CD4-positive, alpha-beta T cell (primary cell): ENCODE measurements at regions not wholly inside any gene's neighbourhood (a gene's known extent, or its start where the extent isn't known, plus 50 kb on each side); places are given as distances from the start of the nearest gene placed in this dataset.

ENCODE experiments used
- ATAC-seq: fragments of 200-7000 bp; cut with Tn5 transposase; one replicate; pipeline ENCODE4 v1.10.0; 2022; ENCODE audit warnings: mild to moderate bottlenecking; ENCODE audit not compliant: poor library complexity
- CTCF ChIA-PET: fragments of 350-600 bp; sonication (Branson Sonifier 250); formaldehyde crosslinking; loops from one replicate; lab custom pipeline; 2021; ENCODE audit warnings: antibody characterized with exemption, inconsistent platforms; lab: Charles Lee
- POLR2A ChIA-PET: fragments of 350-600 bp; sonication (Branson Sonifier 250); formaldehyde crosslinking; loops from one replicate; lab custom pipeline; 2021; ENCODE audit warnings: antibody characterized with exemption, inconsistent platforms; lab: Charles Lee
- DNase-seq, 14 experiments: peaks; one replicate each; pipeline ENCODE4 v3.0.0-alpha.2; 2013 to 2020; ENCODE audit warnings: mixed read lengths in 2 of 14
- H3K27ac ChIP-seq, 2 donors: one replicate each; pipeline versions ENCODE4 v1.5.1 to v1.7.0; 2013; ENCODE audit warnings: low read length in 2 of 2, low read depth in 1 of 2, mild to moderate bottlenecking in 1 of 2
- H3K27me3 ChIP-seq, 2 experiments: 1 replicate in 1 of 2; 2 replicates in 1 of 2; pipeline versions ENCODE4 v1.6.1 to v1.7.0; 2013; ENCODE audit warnings: low read length in 2 of 2, control low read depth in 1 of 2, mild to moderate bottlenecking in 1 of 2, moderate library complexity in 1 of 2; ENCODE audit not compliant: insufficient read depth in 2 of 2, control insufficient read depth in 1 of 2
- H3K36me3 ChIP-seq: one replicate; pipeline ENCODE4 v1.6.1; 2013; ENCODE audit warnings: low read length, control low read depth; ENCODE audit not compliant: insufficient read depth
- H3K4me1 ChIP-seq: one replicate; pipeline ENCODE4 v1.6.1; 2013; ENCODE audit warnings: low read length, control low read depth; ENCODE audit not compliant: insufficient read depth
- H3K4me3 ChIP-seq: one replicate; pipeline ENCODE4 v1.5.1; 2013; ENCODE audit warnings: mild to moderate bottlenecking, low read length, moderate library complexity
- H3K9me3 ChIP-seq, 2 experiments: 1 replicate in 1 of 2; 2 replicates in 1 of 2; pipeline versions ENCODE4 v1.6.1 to v1.7.0; 2013; ENCODE audit warnings: low read length in 2 of 2, mild to moderate bottlenecking in 2 of 2, control low read depth in 1 of 2, moderate library complexity in 1 of 2; ENCODE audit not compliant: control insufficient read depth in 1 of 2, insufficient read depth in 1 of 2
- H3K27ac Mint-ChIP-seq: one replicate; pipeline ENCODE4 v1.8.0; 2020; ENCODE audit warnings: mixed read lengths
- H3K27me3 Mint-ChIP-seq: one replicate; pipeline ENCODE4 v1.8.0; 2021; ENCODE audit warnings: mixed read lengths
- H3K36me3 Mint-ChIP-seq: one replicate; pipeline ENCODE4 v1.8.0; 2021; ENCODE audit warnings: low read depth, mixed read lengths
- H3K4me1 Mint-ChIP-seq: one replicate; pipeline ENCODE4 v1.8.0; 2021; ENCODE audit warnings: low read depth, mixed read lengths
- H3K4me3 Mint-ChIP-seq: one replicate; pipeline ENCODE4 v1.8.0; 2020; ENCODE audit warnings: mild to moderate bottlenecking, mixed read lengths
- H3K9me3 Mint-ChIP-seq: one replicate; pipeline ENCODE4 v1.8.0; 2020; ENCODE audit warnings: mixed read lengths
- intact Hi-C, 2 experiments: fragments of 100-400 bp; cut with DNase I in 1 of 2; cut with micrococcal nuclease in 1 of 2; formaldehyde crosslinking; loops; one replicate each; pipeline versions ENCODE4 v1.15.1 to v1.9.0; 2023 to 2025; cut with DNase I, micrococcal nuclease
- TF ChIP-seq, protein P1 (sequence below): fragments of 200-600 bp; IDR thresholded peaks from one replicate; pipeline ENCODE4 v1.8.0; 2022; ENCODE audit warnings: antibody characterized with exemption, mild to moderate bottlenecking

DNA sequence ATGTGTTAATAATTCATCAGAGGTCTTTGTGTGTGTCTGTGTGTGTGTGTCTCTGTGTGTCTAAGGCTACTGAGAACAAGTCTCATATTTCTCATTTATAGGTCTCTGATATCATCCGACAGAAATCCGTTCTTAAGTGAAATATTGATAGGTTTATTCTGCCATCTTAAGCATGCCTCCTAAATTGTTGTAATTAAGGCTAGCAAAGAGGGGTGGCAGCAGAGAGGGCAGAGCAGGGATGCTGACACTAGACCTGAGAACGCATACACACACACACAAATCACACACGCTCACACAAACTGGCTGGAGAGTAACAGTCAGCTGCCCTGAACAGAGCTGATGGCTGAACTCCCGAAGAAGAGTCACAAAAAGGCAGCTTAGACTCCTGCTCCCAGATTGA lies 84.9 kb upstream of the LRFN2 start:
- Histone ChIP-seq H3K9me3 (peaks cover 0 to 4% of the 10 kb centered on the region in 2 experiments), H3K36me3 (no peaks in the 10 kb centered on the region), H3K4me1 (no peaks in the 10 kb centered on the region), H3K4me3 (no peak overlapping the region), H3K27ac (no peak overlapping the region), H3K27me3 (peaks cover 0 to 7% of the 10 kb centered on the region in 2 experiments)
- Mint-ChIP-seq H3K27me3 (no peaks in the 10 kb centered on the region), H3K4me1 (no peaks in the 10 kb centered on the region), H3K9me3 (no peaks in the 10 kb centered on the region), H3K27ac (no peak overlapping the region), H3K4me3 (no peak overlapping the region), H3K36me3 (no peaks in the 10 kb centered on the region)
- intact Hi-C loops = no loop called here
- TF ChIP-seq, protein P1, sequence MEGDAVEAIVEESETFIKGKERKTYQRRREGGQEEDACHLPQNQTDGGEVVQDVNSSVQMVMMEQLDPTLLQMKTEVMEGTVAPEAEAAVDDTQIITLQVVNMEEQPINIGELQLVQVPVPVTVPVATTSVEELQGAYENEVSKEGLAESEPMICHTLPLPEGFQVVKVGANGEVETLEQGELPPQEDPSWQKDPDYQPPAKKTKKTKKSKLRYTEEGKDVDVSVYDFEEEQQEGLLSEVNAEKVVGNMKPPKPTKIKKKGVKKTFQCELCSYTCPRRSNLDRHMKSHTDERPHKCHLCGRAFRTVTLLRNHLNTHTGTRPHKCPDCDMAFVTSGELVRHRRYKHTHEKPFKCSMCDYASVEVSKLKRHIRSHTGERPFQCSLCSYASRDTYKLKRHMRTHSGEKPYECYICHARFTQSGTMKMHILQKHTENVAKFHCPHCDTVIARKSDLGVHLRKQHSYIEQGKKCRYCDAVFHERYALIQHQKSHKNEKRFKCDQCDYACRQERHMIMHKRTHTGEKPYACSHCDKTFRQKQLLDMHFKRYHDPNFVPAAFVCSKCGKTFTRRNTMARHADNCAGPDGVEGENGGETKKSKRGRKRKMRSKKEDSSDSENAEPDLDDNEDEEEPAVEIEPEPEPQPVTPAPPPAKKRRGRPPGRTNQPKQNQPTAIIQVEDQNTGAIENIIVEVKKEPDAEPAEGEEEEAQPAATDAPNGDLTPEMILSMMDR = no peak
- CTCF ChIA-PET = no interaction called here
- POLR2A ChIA-PET = no interaction called here
- ATAC-seq (no peak), DNase-seq (no peak)

- CTCF ChIA-PET = no interaction called here
- POLR2A ChIA-PET = no interaction called here
- no peak for ATAC-seq
- Mint-ChIP-seq H3K9me3 (no peaks in the 10 kb centered on the region), H3K27me3 (no peaks in the 10 kb centered on the region), H3K4me1 (no peaks in the 10 kb centered on the region), H3K4me3 (no peak overlapping the region), H3K27ac (no peak overlapping the region), H3K36me3 (no peaks in the 10 kb centered on the region)
- Histone ChIP-seq H3K4me3 (no peak overlapping the region), H3K4me1 (no peaks in the 10 kb centered on the region), H3K9me3 (peaks cover 0 to 4% of the 10 kb centered on the region in 2 experiments), H3K27me3 (peaks cover 0 to 7% of the 10 kb centered on the region in 2 experiments), H3K27ac (no peak overlapping the region), H3K36me3 (no peaks in the 10 kb centered on the region)
- intact Hi-C loops = no loop called here
- TF ChIP-seq, protein P1 = no peak
- no peak for DNase-seq
These were observed 84.5 kb upstream of the LRFN2 start for GRCh38 chr6:40671694-40672050.

GRCh38 chr6:40671001-40671693 lies 84.0 kb upstream of the LRFN2 start:
- Histone ChIP-seq H3K27me3 (peaks cover 0 to 7% of the 10 kb centered on the region in 2 experiments), H3K27ac (no peak overlapping the region), H3K4me1 (no peaks in the 10 kb centered on the region), H3K9me3 (peaks cover 0 to 4% of the 10 kb centered on the region in 2 experiments), H3K4me3 (no peak overlapping the region), H3K36me3 (no peaks in the 10 kb centered on the region)
- TF ChIP-seq, protein P1 = no peak
- H3K27me3 Mint-ChIP-seq = no peaks in the 10 kb centered on the region
- H3K36me3 Mint-ChIP-seq = no peaks in the 10 kb centered on the region
- no peak overlapping the region for H3K27ac Mint-ChIP-seq
- no peak for ATAC-seq
- no peak overlapping the region for H3K4me3 Mint-ChIP-seq
- ChIA-PET CTCF (no interaction called here), POLR2A (no interaction called here)
- intact Hi-C loops = no loop called here
- no peaks in the 10 kb centered on the region for H3K4me1 Mint-ChIP-seq
- no peak for DNase-seq
- no peaks in the 10 kb centered on the region for H3K9me3 Mint-ChIP-seq
